Mammary epithelial cell (primary cell): ENCODE measurements at regions not wholly inside any gene's neighbourhood (a gene's known extent, or its start where the extent isn't known, plus 50 kb on each side); places are given as distances from the start of the nearest gene placed in this dataset.

ENCODE experiments used
- EZH2 ChIP-seq: IDR thresholded peaks from 2 replicates; pipeline ENCODE4 v1.6.1; 2012; ENCODE audit warnings: low read length, inconsistent platforms, borderline replicate concordance
- TF ChIP-seq, protein P1 (sequence below), 2 donors: IDR thresholded peaks in 1 of 2; conservative IDR thresholded peaks in 1 of 2; 2 replicates each; pipeline ENCODE4 v1.5.1; 2011 to 2012; ENCODE audit warnings: inconsistent platforms in 2 of 2, low read length in 2 of 2, mild to moderate bottlenecking in 2 of 2, control low read depth in 1 of 2, low read depth in 1 of 2; ENCODE audit not compliant: insufficient read depth in 1 of 2; ENCODE audit errors: extremely low read depth in 1 of 2

DNA sequence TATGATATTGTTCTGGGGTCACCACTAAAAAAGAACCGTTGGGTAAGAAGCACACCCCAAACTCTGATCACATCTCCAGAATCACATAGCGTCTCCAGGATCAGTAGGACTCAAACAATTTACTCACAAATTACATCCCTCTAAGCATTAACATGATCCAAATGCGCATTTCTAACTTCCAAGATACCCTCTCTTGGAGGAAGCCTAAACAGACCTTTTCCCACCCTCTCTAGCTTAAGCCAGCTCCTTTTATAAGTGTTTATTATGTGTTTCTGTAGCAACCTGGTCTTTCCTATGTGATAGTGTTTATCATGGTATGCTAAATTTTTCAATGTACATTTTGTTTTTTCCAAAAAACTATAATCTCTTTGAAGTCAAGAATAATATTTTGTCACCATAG, 1846.5 kb downstream of the OLFM4 start:
- TF ChIP-seq, protein P1, sequence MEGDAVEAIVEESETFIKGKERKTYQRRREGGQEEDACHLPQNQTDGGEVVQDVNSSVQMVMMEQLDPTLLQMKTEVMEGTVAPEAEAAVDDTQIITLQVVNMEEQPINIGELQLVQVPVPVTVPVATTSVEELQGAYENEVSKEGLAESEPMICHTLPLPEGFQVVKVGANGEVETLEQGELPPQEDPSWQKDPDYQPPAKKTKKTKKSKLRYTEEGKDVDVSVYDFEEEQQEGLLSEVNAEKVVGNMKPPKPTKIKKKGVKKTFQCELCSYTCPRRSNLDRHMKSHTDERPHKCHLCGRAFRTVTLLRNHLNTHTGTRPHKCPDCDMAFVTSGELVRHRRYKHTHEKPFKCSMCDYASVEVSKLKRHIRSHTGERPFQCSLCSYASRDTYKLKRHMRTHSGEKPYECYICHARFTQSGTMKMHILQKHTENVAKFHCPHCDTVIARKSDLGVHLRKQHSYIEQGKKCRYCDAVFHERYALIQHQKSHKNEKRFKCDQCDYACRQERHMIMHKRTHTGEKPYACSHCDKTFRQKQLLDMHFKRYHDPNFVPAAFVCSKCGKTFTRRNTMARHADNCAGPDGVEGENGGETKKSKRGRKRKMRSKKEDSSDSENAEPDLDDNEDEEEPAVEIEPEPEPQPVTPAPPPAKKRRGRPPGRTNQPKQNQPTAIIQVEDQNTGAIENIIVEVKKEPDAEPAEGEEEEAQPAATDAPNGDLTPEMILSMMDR (conservative IDR thresholded peaks at IDR 0.05 in 1 of 2, IDR thresholded peaks at IDR 0.05 in 1 of 2; ENCODE audit: extremely low read depth in 1 of 2, insufficient read depth in 1 of 2, low read depth in 1 of 2, low read length in 2 of 2): no peak
- no peak for TF ChIP-seq EZH2
